BE2C (cell line): ENCODE measurements at regions not wholly inside any gene's neighbourhood (a gene's known extent, or its start where the extent isn't known, plus 50 kb on each side); places are given as distances from the start of the nearest gene placed in this dataset.
"Not testable (repeated sequence)": the region's sequence is repeated elsewhere in the genome, so short reads cannot be mapped to it uniquely, and the experiment has no call there.

ENCODE experiments used
- DNase-seq: peaks from one replicate; pipeline ENCODE4 v3.0.0-alpha.2; 2020
- H3K27me3 ChIP-seq: fragments of 250-450 bp; sonication (Bioruptor Pico); 2 replicates; pipeline ENCODE4 v1.5.1; 2020; ENCODE audit warnings: mild to moderate bottlenecking
- H3K36me3 ChIP-seq: fragments of 250-450 bp; sonication (Bioruptor Pico); 2 replicates; pipeline ENCODE4 v1.5.1; 2020; ENCODE audit warnings: mild to moderate bottlenecking
- H3K4me1 ChIP-seq: fragments of 250-450 bp; sonication (Bioruptor Pico); 2 replicates; pipeline ENCODE4 v1.5.1; 2020
- H3K4me3 ChIP-seq: 2 replicates; pipeline ENCODE4 v1.5.1; 2011; ENCODE audit warnings: low read depth, low read length
- H3K9me3 ChIP-seq: fragments of 250-450 bp; sonication (Bioruptor Pico); 2 replicates; pipeline ENCODE4 v1.5.1; 2020
- CTCF ChIP-seq: IDR thresholded peaks from 2 replicates; pipeline ENCODE4 v1.5.1; 2012; ENCODE audit warnings: mild to moderate bottlenecking, low read depth, low read length

- no peak for TF ChIP-seq CTCF
- H3K9me3 ChIP-seq = no peaks in the 10 kb centered on the region
- DNase-seq = no peak
These were observed 350.0 kb downstream of the KCNJ2 start for GRCh38 chr17:70519300-70519699.

GRCh38 chr17:70520447-70520846, 351.1 kb downstream of the KCNJ2 start:
- DNase-seq = no peak
- Histone ChIP-seq H3K4me3 (no peak overlapping the region), H3K9me3 (no peaks in the 10 kb centered on the region), H3K36me3 (no peaks in the 10 kb centered on the region), H3K4me1 (peaks cover 11% of the 10 kb centered on the region), H3K27me3 (no peaks in the 10 kb centered on the region)
- TF ChIP-seq CTCF = no peak

More at GRCh38 chr17:70519300-70519699, 350.0 kb downstream of the KCNJ2 start:
- no peaks in the 10 kb centered on the region for H3K27me3 ChIP-seq
- no peak overlapping the region for H3K4me3 ChIP-seq
- H3K36me3 ChIP-seq = no peaks in the 10 kb centered on the region
- H3K4me1 ChIP-seq = peaks cover 11% of the 10 kb centered on the region

- no peak for DNase-seq
- no peaks in the 10 kb centered on the region for H3K27me3 ChIP-seq
- no peak for TF ChIP-seq CTCF
These were observed 351.6 kb downstream of the KCNJ2 start for GRCh38 chr17:70520956-70521355.

GRCh38 chr17:70521821-70522256, 352.5 kb downstream of the KCNJ2 start:
- H3K4me3 ChIP-seq = no peak overlapping the region
- H3K9me3 ChIP-seq = no peaks in the 10 kb centered on the region
- no peaks in the 10 kb centered on the region for H3K27me3 ChIP-seq
- DNase-seq = peak; percentile 36
- no peaks in the 10 kb centered on the region for H3K36me3 ChIP-seq
- TF ChIP-seq CTCF = no peak
- H3K4me1 ChIP-seq = peaks cover 11% of the 10 kb centered on the region

More at GRCh38 chr17:70520956-70521355, 351.6 kb downstream of the KCNJ2 start:
- H3K36me3 ChIP-seq = no peaks in the 10 kb centered on the region
- H3K4me3 ChIP-seq = no peak overlapping the region
- H3K4me1 ChIP-seq = peaks cover 11% of the 10 kb centered on the region
- no peaks in the 10 kb centered on the region for H3K9me3 ChIP-seq

- TF ChIP-seq CTCF = no peak
- no peak for DNase-seq
- H3K4me3 ChIP-seq = no peak overlapping the region
These were observed 354.1 kb downstream of the KCNJ2 start for GRCh38 chr17:70523426-70523825.

GRCh38 chr17:70525035-70525434, 355.7 kb downstream of the KCNJ2 start:
- not testable (repeated sequence) for H3K4me3 ChIP-seq, DNase-seq, H3K27me3 ChIP-seq, H3K36me3 ChIP-seq, H3K9me3 ChIP-seq
- H3K4me1 ChIP-seq = peaks cover 11% of the 10 kb centered on the region

More at GRCh38 chr17:70523426-70523825, 354.1 kb downstream of the KCNJ2 start:
- Histone ChIP-seq H3K9me3 (no peaks in the 10 kb centered on the region), H3K4me1 (peaks cover 11% of the 10 kb centered on the region), H3K27me3 (no peaks in the 10 kb centered on the region), H3K36me3 (no peaks in the 10 kb centered on the region)

- TF ChIP-seq CTCF = no peak
- Histone ChIP-seq H3K9me3 (no peaks in the 10 kb centered on the region), H3K27me3 (no peaks in the 10 kb centered on the region), H3K4me1 (peaks cover 11% of the 10 kb centered on the region), H3K36me3 (no peaks in the 10 kb centered on the region), H3K4me3 (no peak overlapping the region)
- no peak for DNase-seq
These were observed 356.6 kb downstream of the KCNJ2 start for GRCh38 chr17:70525961-70526360.
